Skin of body (tissue), 1 donor: ENCODE measurements at regions not wholly inside any gene's neighbourhood (a gene's known extent, or its start where the extent isn't known, plus 50 kb on each side); places are given as distances from the start of the nearest gene placed in this dataset.

Experiments used
- DNase-seq: peaks from one replicate; lab custom pipeline; 2025; lab: John Stamatoyannopoulos, UW

DNA sequence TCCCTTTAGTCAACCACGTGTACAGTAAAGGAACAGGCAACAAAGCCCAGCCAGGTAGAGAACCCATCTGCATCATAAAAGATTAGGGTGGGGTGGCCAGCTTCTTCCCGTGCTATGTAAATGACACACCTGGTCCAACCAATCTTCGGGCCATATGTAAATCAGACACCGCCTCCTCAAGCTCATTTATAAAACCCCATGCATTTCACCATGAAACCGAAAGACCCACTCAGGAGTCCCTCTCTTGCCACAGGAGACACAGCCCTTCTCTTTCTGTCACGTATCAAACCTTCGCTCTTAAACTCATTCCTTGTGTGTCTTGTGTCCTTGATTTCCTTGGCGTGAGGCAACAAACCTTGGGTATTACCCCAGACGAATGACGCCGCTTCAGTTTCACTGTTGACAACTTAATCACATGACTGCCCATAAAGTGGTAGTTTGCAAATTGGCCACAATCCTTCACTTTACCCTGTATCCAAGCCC lies 59.8 kb upstream of the TBPL2 start:
- DNase-seq, result no peak

DNA sequence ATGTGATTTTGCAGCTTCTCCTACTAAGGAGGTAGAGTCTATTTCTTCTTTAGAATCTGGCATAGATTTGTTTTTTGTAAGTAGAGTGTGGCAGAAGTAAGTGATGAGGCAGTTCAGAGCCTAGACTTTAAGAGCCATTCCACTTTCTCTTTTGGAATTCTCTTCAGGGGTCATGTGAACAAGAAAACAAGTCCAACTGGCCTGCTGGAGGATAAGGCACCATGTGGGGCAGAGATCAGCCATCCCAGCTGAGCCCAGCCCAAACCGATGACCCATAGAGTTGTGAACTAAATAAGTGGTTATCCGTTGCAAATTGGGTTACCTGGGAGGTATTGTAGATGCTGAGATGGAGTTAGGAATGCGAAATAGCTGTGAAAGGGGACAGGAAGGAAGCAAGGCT lies 60.3 kb upstream of the TBPL2 start:
- DNase-seq, result no peak

DNA sequence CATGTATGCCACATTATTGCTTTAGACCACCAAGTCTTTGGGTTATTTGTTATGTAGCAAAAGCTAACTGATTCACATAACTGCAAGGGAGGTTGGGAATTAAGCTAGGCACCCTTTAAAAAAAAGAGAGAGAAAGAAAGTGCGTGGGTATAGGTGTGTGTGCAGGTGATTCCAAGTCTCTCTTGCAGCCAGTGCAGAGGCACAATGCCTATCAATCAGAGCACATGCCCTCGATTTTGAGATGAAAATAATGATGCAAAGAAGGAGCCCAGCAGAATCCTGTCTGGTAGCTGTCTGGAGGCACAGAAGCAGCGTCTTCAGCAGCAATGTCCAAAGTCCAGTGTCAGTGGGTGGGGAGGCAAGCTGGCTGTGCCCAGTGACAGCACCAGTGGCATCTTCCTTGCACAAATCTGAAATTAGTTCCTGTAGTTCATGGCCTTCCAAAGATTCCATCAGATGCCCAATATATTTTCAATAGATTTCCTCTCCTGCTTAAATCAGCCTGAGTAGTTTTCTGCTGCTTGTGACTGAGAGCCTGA lies 62.4 kb upstream of the TBPL2 start:
- DNase-seq, result no peak

DNA sequence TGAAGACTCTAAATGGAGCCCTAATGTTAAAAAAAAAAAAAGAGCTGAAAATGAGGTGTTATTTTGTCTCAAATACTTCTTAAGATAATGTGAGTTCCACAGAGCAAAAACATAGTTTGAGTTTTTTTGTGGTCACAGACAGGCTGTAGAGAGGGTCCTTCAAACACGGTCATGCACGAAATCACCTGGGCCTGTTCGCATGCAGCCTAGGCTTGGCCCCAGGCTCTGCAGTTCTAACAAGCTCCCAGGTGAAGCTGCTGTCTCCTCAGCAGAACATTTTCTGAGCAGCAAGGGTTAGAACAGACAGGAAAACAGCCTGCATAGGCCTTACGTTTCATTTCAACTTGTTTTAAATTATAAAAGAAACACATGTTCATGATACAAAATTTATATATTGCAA lies 65.4 kb upstream of the TBPL2 start:
- no peak for DNase-seq

DNA sequence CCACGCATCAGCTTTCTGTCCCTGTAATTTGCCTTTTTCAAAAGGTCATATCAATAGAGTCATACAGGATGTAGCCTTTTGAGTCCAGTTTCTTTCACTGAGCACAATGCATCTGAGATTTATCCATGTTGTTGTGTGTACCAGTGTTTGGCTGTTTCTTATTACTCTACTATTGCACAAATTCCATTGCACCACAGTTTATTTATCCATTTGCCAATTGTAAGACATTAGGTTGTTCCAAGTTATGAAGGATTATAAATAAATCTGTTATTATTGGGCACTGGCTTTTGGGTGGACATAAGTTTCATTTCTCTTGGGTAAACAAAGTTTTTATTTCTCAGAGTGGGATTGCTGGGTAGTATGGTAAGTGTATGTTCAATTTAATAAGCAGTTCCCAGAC lies 68.3 kb upstream of the TBPL2 start:
- no peak for DNase-seq

DNA sequence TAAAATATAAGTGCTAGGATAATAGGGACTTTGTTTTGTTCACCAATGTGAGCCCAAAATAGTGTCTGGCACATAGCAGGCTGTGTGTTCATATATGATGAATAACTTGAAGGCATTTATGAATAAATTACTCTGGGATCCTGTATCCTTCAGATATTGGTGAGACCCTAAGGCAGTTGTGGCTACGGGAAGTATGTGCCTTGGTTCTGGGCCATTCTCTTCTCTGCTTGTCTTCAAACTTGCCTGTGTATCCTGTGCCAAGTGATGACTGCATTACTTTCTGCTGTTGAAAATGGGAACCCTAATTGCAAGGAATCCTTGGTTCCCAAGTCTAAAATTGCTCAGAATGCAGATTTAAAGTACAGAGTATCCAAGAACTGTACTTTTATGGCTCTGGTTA lies 67.6 kb upstream of the KTN1 start:
- DNase-seq, result peak; percentile 10

DNA sequence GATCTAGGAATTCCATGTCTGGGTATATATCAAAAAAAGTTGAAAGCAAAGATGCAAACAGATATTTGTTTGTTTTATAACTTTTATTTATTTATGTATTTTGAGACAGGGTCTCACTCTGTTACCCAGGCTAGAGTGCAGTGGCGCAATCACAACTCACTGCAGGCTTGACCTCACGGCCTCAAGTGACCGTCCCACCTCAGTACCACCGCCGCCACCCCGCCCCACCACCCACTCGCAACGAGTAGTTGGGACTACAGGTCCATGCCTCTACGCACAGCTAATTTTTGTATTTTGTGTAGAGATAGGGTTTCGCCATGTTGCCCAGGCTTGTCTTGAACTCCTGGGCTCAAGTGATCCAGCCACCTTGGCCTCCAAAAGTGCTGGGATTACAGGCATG lies 66.5 kb upstream of the KTN1 start:
- DNase-seq, result no peak

DNA sequence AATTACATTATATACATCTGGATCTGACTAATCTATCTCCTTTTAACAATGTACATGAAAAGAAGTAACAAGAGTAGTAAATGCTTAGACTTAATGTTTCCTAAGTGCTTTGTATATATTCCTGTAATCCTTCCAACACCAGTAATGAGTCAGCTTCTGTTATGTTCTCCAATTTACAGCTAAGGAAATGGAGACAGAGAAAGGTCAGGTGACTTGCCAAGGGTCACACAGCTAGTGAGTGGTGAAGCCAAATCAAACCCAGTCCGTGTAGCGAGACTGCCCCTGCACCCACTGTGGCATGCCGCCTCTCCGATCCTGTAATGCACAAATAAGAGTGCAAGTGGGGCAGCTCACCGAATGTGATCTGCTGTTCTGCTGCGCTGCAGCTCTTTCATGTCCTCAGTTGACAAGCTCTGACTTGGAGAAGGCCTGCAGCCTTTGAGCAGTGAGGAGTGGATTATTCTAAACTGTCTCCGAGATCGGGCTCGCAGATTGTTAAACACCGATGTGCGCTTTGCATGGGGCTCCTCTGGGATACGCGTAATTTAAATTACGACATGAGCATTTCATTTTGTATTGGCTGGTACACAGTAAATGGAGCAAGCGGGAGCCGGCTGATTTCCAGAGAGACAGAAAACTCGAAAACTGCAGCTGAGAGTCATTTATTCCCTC lies 65.1 kb upstream of the KTN1 start:
- DNase-seq, result peak; percentile 61

DNA sequence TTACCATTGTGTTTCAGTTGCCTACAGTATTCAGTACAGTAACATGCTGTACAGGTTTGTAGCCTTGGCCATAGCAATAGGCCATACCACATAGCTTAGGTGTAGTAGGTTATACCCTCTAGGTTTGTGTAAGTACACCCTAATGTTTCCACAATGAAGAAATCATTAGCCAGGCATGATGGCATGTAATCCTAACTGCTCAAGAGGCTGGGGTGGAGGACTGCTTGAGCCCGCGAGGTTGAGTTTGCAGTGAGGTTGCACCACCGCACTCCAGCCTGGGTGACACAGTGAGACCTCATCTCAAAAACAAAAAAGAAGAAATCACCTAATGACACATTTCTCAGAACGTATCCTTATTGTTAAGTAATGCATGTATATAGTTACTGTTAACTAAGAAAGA lies 63.2 kb upstream of the KTN1 start:
- DNase-seq, result no peak

DNA sequence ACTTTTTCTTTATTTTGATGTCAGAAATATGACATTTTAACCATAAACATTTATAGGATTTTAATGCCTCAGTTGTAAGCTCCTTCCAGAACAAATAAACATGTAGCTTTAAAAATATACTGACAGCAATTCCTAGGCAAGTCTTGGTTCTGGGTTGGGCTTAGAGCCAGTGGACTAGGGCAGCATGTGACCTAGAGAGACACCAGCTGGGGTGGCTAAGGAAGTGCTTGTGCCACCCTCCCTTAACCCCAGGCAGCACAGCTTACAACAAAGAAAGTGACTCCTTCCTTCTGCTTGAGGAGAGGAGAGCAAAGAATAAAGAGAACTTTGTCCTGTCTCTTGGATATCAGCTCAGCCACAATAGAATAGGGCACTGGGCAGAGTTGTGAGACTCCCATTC lies 61.6 kb upstream of the KTN1 start:
- no peak for DNase-seq

DNA sequence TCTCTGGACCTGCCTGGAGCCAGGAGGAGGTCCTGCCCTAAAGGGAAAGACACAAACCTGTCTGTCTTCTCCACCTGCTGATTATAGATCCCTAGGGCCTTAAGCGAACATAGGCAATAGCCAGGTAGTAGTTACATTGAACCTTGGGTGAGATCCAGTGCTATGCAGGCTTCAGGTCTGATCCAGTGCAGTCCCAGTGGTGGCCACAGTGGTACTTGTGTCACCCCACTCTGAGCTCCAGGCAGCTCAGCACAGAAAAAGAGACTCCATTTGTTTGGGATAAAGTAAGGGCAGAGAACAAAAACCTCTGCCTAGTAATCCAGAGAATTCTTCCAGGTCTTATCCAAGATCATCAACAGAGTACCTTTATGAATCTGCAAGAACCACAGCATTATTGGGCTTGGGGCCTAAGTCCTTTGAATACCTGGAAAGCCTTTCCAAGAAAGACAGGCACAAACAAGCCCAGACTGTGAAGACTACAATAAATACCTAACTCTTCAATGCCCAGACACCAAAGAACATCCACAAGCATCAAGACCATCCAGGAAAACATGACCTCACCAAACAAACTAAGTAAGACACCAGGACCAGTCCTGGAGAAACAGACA lies 60.4 kb upstream of the KTN1 start:
- no peak for DNase-seq

DNA sequence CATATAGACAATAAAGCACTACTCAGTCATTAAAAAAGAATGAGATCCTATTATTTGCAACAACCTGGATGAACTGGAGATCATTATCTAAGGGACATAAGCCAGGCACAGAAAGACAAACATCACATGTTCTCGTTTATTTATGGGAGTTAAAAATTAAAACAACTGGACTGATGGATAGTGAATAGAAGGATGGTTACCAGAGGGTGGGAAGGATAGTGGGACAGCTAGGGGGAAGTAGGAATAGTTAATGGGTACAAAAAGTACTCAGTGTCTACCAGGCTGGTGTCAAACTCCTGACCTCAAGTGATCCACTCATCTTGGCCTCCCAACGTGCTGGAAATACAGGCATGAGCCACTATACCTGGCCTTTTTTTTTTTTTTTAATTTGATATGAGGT lies 56.7 kb upstream of the KTN1 start:
- DNase-seq, result no peak
